GM18507 (cell line): ENCODE measurements at regions not wholly inside any gene's neighbourhood (a gene's known extent, or its start where the extent isn't known, plus 50 kb on each side); places are given as distances from the start of the nearest gene placed in this dataset.
"Not testable (repeated sequence)": the region's sequence is repeated elsewhere in the genome, so short reads cannot be mapped to it uniquely, and the experiment has no call there.

Source experiments
- DNase-seq: peaks from one replicate; pipeline ENCODE4 v3.0.0; 2011; ENCODE audit warnings: low read depth; ENCODE audit not compliant: insufficient read length; ENCODE audit errors: extremely low spot score
- FAIRE-seq: peaks from 2 replicates; lab custom pipeline; 2011; peaks lifted over from hg19 to GRCh38; lab: Jason Lieb, UNC

GRCh38 chr16:15307184-15307583, 70.9 kb downstream of the NPIPA5 start:
- not testable (repeated sequence) for FAIRE-seq, DNase-seq

- DNase-seq, FAIRE-seq: not testable (repeated sequence)
Observed at GRCh38 chr16:15305889-15306288, 72.2 kb downstream of the NPIPA5 start.

GRCh38 chr16:15303667-15304324, 74.3 kb downstream of the NPIPA5 start:
- not testable (repeated sequence) for FAIRE-seq, DNase-seq

- DNase-seq, FAIRE-seq: not testable (repeated sequence)
Observed at GRCh38 chr16:15297104-15297503, 81.0 kb downstream of the NPIPA5 start.

GRCh38 chr16:15274796-15275195, 103.3 kb downstream of the NPIPA5 start:
- not testable (repeated sequence) for DNase-seq, FAIRE-seq

GRCh38 chr16:15273964-15274363, 104.1 kb downstream of the NPIPA5 start:
- not testable (repeated sequence) for FAIRE-seq, DNase-seq

GRCh38 chr16:15266941-15267340, 111.2 kb downstream of the NPIPA5 start:
- not testable (repeated sequence) for DNase-seq, FAIRE-seq

- not testable (repeated sequence) for DNase-seq, FAIRE-seq
Observed at GRCh38 chr16:15262212-15262611, 115.9 kb downstream of the NPIPA5 start.

GRCh38 chr16:15247971-15248370, 130.1 kb downstream of the NPIPA5 start:
- not testable (repeated sequence) for DNase-seq, FAIRE-seq

- DNase-seq = not testable (repeated sequence)
Observed at GRCh38 chr16:15236674-15237323, 141.3 kb downstream of the NPIPA5 start.

GRCh38 chr16:15235140-15235539, 141.1 kb upstream of the RRN3 start:
- not testable (repeated sequence) for FAIRE-seq, DNase-seq

More at GRCh38 chr16:15236674-15237323, 141.3 kb downstream of the NPIPA5 start:
- FAIRE-seq = not testable (repeated sequence)

GRCh38 chr16:15234702-15235101, 140.6 kb upstream of the RRN3 start:
- DNase-seq, FAIRE-seq: not testable (repeated sequence)

- FAIRE-seq, DNase-seq: not testable (repeated sequence)
Observed at GRCh38 chr16:15230432-15230831, 136.4 kb upstream of the RRN3 start.

GRCh38 chr16:15229661-15230060, 135.6 kb upstream of the RRN3 start:
- not testable (repeated sequence) for DNase-seq, FAIRE-seq

- FAIRE-seq, DNase-seq: not testable (repeated sequence)
Observed at GRCh38 chr16:15224651-15225050, 130.6 kb upstream of the RRN3 start.

GRCh38 chr16:15223398-15223797, 129.3 kb upstream of the RRN3 start:
- DNase-seq, FAIRE-seq: not testable (repeated sequence)

GRCh38 chr16:15219679-15220615, 125.9 kb upstream of the RRN3 start:
- FAIRE-seq = peak; percentile 60

GRCh38 chr16:15218856-15219500, 124.9 kb upstream of the RRN3 start:
- not testable (repeated sequence) for DNase-seq, FAIRE-seq

More at GRCh38 chr16:15219679-15220615, 125.9 kb upstream of the RRN3 start:
- DNase-seq = not testable (repeated sequence)
